Hematopoietic multipotent progenitor cell (in vitro differentiated cells): ENCODE measurements at regions not wholly inside any gene's neighbourhood (a gene's known extent, or its start where the extent isn't known, plus 50 kb on each side); places are given as distances from the start of the nearest gene placed in this dataset.
"Not testable (repeated sequence)": the region's sequence is repeated elsewhere in the genome, so short reads cannot be mapped to it uniquely, and the experiment has no call there.

Experiments used
- DNase-seq, 3 donors: peaks; one replicate each; pipeline ENCODE4 v3.0.0-alpha.2; 2011 to 2015; ENCODE audit warnings: low read depth in 2 of 3, low spot score in 2 of 3

DNA sequence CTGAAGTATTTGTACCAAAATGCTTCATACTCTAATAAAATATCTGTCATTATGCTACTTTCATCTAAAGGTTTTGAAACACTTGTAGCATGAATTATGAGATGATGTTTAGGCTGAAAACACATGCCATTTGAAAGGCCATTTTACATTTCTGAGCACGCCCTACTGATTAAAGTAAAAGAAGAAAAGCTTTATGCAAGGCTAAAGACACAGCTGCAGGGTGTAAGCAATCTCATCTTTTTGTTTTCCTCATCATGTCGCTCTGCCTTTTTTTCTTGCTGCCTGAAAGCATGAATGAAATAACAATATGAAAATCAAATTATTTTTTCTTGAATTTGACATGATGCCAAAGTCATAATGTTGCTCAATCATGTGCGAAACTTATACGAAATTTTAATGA is 148.6 kb upstream of the ARG1 start:
- no peak for DNase-seq

DNA sequence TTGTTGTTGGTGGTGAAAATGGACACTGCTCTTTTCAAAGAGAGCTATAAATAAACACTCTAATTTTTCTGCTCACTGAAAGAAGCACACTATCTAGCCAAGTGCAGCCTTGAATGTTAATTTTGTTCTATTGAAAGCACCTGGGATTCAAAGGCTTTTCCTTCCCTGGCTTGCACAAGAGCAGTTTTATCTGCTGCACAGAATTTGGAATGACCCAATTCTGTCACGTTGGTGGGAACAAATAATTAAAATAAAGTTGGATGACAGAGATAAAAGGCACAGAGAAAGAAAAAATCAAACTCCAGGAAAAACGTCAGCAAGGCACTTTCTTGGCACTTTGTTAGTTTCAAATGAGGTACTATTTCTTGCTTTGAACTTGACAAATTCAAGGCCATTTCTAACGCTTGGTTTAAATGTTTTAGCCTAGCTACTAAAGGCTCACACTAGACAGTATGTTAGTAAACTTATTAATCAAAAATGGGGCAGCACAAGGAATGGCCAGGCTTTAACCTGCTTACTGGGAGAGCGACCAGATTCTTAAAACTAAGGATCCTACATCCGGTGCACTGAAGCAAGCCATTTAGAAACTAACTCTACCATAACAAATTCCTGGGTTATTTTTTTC is 145.5 kb upstream of the ARG1 start:
- DNase-seq: no peak

GRCh38 chr6:131430531-131430930 is 142.5 kb upstream of the ARG1 start:
- DNase-seq: no peak

GRCh38 chr6:131431718-131432117 is 141.3 kb upstream of the ARG1 start:
- DNase-seq: no peak

- no peak for DNase-seq
Measured at GRCh38 chr6:131433927-131434326, 139.1 kb upstream of the ARG1 start.

DNA sequence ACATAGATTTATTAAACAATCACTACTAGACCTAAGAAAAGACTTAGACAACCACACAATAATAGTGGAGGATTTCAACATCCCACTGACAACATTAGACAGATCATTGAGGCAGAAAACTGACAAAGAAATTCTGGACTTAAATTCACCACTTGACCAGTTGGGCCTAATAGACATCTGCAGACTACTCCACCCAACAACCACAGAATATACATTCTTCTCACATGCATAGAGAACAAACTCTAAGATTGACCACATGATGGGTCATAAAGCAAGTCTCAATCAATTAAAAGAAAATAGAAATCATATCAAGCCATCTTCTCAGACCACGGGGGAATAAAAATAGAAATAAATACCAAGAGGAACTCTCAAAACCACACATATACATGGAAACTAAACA is 136.7 kb upstream of the ARG1 start:
- no peak for DNase-seq

- no peak for DNase-seq
Measured at GRCh38 chr6:131443014-131443413, 130.0 kb upstream of the ARG1 start.

DNA sequence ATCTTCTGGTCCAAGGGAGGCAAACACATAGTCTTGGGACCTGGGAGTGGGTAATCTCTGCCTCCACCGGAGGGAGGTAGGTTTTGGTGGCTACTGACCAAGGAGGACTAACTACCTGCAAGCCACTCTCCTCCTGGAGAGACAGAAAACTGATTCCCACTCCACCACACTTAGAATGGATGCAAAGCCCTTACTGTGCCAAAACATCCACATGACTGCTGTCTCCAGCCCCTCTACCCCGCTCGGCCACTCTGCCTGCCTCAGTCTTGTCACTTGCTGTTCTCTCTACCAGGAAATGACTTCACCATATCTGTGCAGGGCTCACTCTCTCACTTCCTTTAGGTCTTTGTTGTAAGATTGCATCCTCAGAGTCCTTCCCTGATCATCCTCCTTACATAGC is 129.5 kb upstream of the ARG1 start:
- DNase-seq: no peak

- DNase-seq: not testable (repeated sequence)
Measured at GRCh38 chr6:131445356-131445755, 127.7 kb upstream of the ARG1 start.

DNA sequence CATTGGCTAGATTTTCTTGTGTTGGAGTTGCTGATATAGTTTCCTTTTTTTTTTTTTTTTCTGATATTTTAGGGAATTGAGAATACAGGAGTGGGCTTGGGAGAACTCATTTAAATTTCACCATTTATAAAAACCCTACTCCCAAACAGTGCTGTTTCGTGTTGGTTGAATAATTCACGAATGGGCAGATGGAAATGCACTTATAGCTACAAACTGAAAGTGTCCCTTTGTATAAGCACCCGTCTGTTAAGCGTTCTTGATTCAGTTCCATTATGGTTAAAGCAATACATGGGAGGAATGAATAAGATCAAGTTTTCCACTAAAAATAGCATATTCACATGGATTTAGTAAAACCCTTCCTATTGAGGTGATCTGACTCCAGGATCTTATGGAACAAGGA is 122.2 kb upstream of the ARG1 start:
- no peak for DNase-seq

DNA sequence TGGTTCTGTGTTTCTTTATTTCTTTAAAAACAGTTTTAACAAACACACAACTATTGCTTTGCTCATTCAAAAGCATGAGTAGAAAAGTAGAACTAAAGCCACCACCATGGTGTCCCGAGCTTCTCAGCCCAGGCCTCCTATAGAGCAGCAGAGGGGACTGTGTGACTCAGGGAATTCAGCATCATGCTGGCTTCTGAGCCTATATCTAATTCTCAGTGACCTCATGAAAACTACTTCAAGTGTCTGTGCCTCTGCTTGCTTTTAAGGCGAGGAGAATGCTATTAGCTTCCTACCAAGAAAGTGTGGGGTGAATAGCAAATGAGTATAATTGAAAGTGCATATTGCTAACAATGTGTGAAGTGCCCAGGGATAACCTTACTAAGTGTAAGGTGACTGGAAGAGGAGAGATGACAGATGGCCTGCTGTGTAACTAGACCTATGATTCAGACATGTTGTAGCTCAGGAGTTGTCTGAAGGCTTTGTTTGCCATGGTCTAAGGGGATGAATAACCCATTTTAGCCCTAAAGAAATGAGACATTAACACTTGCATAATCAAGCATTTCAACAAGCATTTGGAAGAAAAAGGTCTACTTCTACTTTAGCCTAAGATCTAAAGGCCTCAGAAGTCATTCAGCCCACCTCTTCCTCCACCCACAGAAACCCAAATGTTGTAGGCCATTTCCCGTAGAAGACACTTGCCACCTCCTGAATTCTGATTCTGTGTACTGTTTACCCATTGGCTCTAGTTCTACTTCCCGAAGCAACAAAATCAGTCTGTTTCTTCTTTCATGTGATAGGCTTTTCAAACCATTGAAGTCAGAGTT is 121.5 kb upstream of the ARG1 start:
- DNase-seq: no peak

DNA sequence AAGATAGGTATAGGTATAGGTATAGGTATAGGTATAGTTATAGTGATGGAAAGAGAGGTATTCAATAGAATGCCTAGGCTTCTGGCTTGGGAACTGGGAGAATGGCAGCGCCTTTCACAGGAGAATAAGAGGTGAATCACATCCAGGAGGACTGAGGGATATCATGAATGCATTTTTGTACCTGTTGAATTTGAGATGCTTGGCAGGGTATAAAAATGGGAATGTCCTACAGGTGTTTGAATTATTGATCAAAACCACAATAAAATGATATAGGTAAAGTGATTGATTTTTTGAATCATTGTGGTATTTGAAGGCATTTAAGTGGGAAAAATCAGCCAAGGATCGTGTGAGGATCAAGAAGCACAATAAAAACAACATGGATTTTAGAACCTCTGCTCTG is 119.2 kb upstream of the ARG1 start:
- no peak for DNase-seq

DNA sequence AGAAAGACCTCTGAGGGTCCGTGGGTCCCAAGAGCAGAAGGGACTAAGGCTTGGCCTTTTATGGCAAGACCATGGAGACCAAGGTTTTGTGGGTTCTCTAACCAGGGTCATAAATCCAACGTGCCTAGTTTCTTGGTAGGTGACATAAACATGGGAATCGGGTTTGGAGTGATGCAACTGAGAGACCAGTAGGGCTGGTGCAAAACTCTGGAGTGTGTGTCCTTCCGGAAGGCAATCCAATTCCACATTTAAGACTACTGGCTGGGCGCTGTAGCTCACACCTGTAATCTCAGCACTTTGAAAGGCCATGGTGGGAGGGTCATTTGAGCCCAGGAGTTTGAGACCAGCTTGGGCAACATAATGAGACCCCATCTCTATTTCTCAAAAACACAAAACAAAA is 116.5 kb upstream of the ARG1 start:
- DNase-seq: no peak

DNA sequence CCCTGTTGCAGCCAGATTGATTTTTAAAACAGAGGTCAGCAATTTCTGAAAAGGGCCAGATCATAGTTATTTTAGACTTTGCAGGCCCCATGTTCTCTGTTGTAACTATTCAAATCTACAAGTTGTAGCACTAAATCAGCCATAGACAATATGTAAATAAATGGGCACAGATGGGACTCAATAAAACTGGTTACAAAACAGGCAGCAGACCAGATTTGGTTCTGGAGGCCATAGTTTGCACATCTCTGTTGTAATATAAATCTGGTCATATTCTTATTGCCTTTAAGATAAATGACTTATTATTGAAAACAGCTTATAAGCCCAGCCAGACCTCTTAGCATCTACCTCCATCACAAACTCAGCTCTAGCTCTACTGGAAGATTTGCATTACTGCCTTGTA is 114.0 kb upstream of the ARG1 start:
- DNase-seq: no peak

DNA sequence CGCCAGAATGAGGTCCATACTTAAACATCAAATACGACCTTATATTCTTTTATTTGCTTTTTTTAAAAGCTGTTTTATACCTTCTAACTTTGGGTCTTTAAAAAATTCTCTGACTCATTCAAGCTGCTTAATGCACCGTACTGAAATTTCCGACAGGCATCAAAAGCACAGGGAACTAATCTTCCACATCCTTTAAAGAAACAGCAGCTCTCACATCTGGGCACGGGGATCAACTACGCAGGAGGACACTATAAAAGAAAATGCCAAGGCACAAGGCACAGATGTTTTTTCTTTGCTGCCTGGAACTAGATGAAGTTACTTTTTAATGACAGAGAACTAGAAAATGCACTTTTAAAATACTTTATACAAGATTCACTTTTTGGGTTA is 112.4 kb upstream of the ARG1 start:
- no peak for DNase-seq

DNA sequence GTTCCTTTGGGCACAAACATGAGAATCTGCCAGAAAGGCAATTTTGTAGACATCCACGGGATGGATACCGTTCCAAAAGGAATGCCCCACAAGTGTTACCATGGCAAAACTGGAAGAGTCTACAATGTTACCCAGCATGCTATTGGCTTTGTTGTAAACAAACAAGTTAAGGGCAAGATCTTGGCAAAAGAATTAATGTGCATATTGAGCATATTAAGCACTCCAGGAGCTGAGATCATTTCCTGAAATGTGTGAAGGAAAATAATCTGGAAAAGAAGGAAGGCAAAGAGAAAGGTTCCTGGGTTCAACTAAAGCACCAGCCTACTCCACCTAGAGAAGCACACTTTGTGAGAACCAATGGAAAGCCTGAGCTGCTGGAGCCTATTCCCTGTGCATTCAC is 103.9 kb upstream of the ARG1 start:
- no peak for DNase-seq

DNA sequence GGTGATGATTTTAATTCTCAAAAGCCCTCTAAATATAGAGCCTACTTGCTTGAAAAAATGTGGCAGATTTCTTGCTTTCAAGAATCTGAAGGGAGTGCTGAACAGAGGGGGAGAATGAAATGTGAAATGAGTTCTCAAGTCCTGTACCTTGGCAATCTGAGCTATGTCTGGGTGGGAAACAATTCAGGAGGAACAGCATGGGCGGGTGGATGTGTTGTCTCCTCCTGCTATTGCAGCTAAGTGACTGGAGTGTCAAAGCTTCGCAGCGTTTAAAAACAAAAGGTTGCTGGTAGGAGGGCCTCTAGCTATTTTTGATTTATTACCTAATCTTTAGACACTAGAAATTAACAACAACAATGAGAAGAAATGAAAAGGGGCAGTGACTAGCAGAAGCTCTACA is 102.5 kb upstream of the ARG1 start:
- DNase-seq: no peak

- no peak for DNase-seq
Measured at GRCh38 chr6:131471331-131471730, 101.7 kb upstream of the ARG1 start.

- not testable (repeated sequence) for DNase-seq
Measured at GRCh38 chr6:131473303-131473702, 99.7 kb upstream of the ARG1 start.

GRCh38 chr6:131476362-131476761 is 96.7 kb upstream of the ARG1 start:
- DNase-seq: no peak

DNA sequence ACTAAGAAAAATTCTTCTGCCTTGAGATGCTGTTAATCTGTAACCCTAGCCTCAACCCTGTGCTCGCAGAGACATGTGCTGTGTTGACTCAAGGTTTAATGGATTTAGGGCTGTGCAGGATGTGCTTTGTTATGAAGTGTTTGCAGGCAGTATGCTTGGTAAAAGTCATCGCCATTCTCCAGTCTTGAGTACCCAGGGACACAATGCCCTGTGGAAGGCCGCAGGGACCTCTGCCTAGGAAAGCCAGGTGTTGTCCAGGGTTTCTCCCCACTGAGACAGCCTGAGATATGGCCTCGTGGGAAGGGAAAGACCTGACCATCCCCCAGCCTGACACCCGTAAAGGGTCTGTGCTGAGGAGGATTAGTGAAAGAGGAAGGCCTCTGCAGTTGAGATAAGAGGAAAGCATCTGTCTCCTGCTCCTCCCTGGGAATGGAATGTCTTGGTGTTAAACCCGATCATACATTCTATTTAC is 94.2 kb upstream of the ARG1 start:
- DNase-seq: not testable (repeated sequence)

- DNase-seq: no peak
Measured at GRCh38 chr6:131486608-131487007, 86.4 kb upstream of the ARG1 start.
